ENCODE measurements at regions not wholly inside any gene's neighbourhood (a gene's known extent, or its start where the extent isn't known, plus 50 kb on each side); places are given as distances from the start of the nearest gene placed in this dataset.

GRCh38 chr1:79852004-79852403 is 845.5 kb upstream of the ADGRL4 start:
- intact Hi-C loops (cut with DNase I; ENCODE audit: low total_unique reads): no loop called here

GRCh38 chr1:79849388-79849787 is 842.9 kb upstream of the ADGRL4 start:
- Histone ChIP-seq H3K4me3 (no peak overlapping the region), H3K9me3 (no peaks in the 10 kb centered on the region), H3K36me3 (no peaks in the 10 kb centered on the region), H3K27me3 (no peaks in the 10 kb centered on the region), H3K27ac (no peak overlapping the region), H3K4me1 (no peaks in the 10 kb centered on the region)
- DNase-seq: no peak
- TF ChIP-seq CTCF (IDR thresholded peaks at IDR 0.05): no peak
- intact Hi-C loops (cut with DNase I; ENCODE audit: low total_unique reads): no loop called here

More at GRCh38 chr1:79852004-79852403, 845.5 kb upstream of the ADGRL4 start:
- Histone ChIP-seq H3K27me3 (no peaks in the 10 kb centered on the region), H3K4me1 (no peaks in the 10 kb centered on the region), H3K27ac (no peak overlapping the region), H3K4me3 (no peak overlapping the region), H3K36me3 (no peaks in the 10 kb centered on the region), H3K9me3 (no peaks in the 10 kb centered on the region)
- no peak for DNase-seq
- TF ChIP-seq CTCF (IDR thresholded peaks at IDR 0.05): no peak

GRCh38 chr1:79848316-79848715 is 841.8 kb upstream of the ADGRL4 start:
- intact Hi-C loops (cut with DNase I; ENCODE audit: low total_unique reads): no loop called here
- H3K36me3 ChIP-seq: no peaks in the 10 kb centered on the region

GRCh38 chr1:79847700-79848099 is 841.2 kb upstream of the ADGRL4 start:
- Histone ChIP-seq H3K4me1 (no peaks in the 10 kb centered on the region), H3K27ac (no peak overlapping the region), H3K27me3 (no peaks in the 10 kb centered on the region), H3K9me3 (no peaks in the 10 kb centered on the region), H3K4me3 (no peak overlapping the region), H3K36me3 (no peaks in the 10 kb centered on the region)
- no peak for DNase-seq
- TF ChIP-seq CTCF (IDR thresholded peaks at IDR 0.05): no peak
- intact Hi-C loops (cut with DNase I; ENCODE audit: low total_unique reads): no loop called here

More at GRCh38 chr1:79848316-79848715, 841.8 kb upstream of the ADGRL4 start:
- Histone ChIP-seq H3K27me3 (no peaks in the 10 kb centered on the region), H3K4me1 (no peaks in the 10 kb centered on the region), H3K9me3 (no peaks in the 10 kb centered on the region), H3K27ac (no peak overlapping the region), H3K4me3 (no peak overlapping the region)
- no peak for TF ChIP-seq CTCF (IDR thresholded peaks at IDR 0.05)
- no peak for DNase-seq

- TF ChIP-seq CTCF (IDR thresholded peaks at IDR 0.05): no peak
- H3K4me3 ChIP-seq: no peak overlapping the region
- H3K36me3 ChIP-seq: no peaks in the 10 kb centered on the region
- no peak overlapping the region for H3K27ac ChIP-seq
- no peak for DNase-seq
- H3K9me3 ChIP-seq: no peaks in the 10 kb centered on the region
- intact Hi-C loops (cut with DNase I; ENCODE audit: low total_unique reads): no loop called here
- no peaks in the 10 kb centered on the region for H3K4me1 ChIP-seq
- H3K27me3 ChIP-seq: no peaks in the 10 kb centered on the region
Observed at GRCh38 chr1:79845936-79846335, 839.4 kb upstream of the ADGRL4 start.

GRCh38 chr1:79842811-79843210 is 836.3 kb upstream of the ADGRL4 start:
- no peak overlapping the region for H3K27ac ChIP-seq
- no peaks in the 10 kb centered on the region for H3K27me3 ChIP-seq
- DNase-seq: no peak
- H3K4me1 ChIP-seq: no peaks in the 10 kb centered on the region
- H3K36me3 ChIP-seq: no peaks in the 10 kb centered on the region
- no peak overlapping the region for H3K4me3 ChIP-seq
- no peaks in the 10 kb centered on the region for H3K9me3 ChIP-seq
- TF ChIP-seq CTCF (IDR thresholded peaks at IDR 0.05): no peak
- intact Hi-C loops (cut with DNase I; ENCODE audit: low total_unique reads): no loop called here

Measured in tibial artery (tissue), 4 donors.